IPS-18c (cell line): ENCODE measurements at regions not wholly inside any gene's neighbourhood (a gene's known extent, or its start where the extent isn't known, plus 50 kb on each side); places are given as distances from the start of the nearest gene placed in this dataset.

Experiments used
- H3K4me3 ChIP-seq: 2 replicates; pipeline ENCODE4 v1.7.0; 2013; ENCODE audit warnings: low read depth, mild to moderate bottlenecking, low read length, moderate library complexity; ENCODE audit not compliant: insufficient read depth
- H3K9me3 ChIP-seq: one replicate; pipeline ENCODE4 v1.6.1; 2013; ENCODE audit warnings: mild to moderate bottlenecking, low read length, moderate library complexity; ENCODE audit not compliant: control insufficient read depth, insufficient read depth

DNA sequence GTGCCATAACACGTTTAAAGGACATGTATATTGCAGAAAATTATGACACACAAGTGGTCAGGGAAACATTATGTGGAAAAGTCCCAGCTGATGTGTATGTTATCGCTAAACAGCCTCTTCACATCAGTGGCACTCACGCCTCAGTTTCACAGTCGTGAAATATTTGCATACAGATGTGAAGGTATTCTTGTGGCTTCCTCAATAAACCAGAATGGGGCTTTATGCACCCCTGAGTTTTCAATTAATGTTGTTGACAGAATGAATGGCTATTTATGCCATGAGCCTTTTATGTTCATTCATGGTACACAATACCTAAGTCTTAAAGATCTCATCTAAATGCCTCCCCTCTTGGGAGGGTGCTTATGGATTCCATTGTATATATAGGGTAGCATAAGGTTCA lies 202.1 kb upstream of the ADGRL2 start:
- H3K9me3 ChIP-seq = peaks cover 3% of the 10 kb centered on the region
- no peak overlapping the region for H3K4me3 ChIP-seq

DNA sequence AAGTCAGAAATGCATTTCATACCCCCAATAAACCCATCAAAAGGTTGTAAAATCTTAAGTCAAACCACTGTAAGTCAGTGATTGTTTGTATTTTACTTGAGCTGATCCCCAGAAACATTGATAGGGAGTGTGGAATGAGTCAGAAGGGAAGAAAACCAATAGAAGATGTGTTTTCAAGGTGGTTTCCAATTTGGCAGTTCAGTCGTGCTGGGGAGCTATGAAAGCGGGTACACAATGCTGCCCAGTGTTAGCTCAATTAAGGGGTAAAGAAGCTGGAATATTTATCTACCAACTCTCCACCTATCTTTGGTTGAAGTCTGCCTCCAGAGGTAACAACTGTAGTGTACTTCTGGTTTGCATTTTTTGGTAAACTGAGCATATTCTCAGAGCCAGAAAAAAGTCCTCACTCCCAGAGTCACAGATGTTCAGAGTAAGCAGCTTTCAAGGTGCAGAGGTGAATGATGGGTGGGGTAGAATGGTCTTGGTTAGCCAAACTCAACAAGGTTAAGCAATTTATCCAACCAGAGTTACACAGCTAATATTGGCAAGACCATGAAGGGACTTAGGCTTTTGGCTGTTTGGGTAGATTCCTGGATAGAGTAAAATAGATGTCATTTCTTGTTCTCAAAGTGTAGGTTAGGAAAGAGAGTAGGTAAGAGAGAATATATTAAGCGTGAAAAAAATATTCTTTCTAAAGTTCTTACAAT lies 202.9 kb upstream of the ADGRL2 start:
- Histone ChIP-seq H3K9me3 (peaks cover 3% of the 10 kb centered on the region), H3K4me3 (no peak overlapping the region)

DNA sequence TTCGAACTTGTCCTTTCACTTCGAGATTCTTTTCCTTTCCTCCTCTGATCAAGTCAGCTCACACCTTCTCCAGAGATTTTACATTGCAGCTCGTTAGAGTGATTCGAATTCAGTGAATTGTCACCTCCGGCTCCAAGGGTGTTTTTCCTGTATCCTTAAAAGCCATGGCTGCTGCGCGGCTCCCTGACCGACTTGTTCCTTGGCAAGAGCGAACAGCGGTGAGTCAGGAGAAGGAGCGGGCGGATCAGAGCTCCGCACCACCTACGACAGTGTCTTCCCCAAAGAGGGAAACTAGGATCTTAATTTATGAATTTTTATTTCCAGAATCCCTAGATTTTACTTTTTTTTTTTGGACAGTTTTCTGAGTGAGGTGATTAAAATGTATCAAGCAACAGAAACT lies 204.4 kb upstream of the ADGRL2 start:
- Histone ChIP-seq H3K9me3 (peaks cover 3% of the 10 kb centered on the region), H3K4me3 (no peak overlapping the region)

DNA sequence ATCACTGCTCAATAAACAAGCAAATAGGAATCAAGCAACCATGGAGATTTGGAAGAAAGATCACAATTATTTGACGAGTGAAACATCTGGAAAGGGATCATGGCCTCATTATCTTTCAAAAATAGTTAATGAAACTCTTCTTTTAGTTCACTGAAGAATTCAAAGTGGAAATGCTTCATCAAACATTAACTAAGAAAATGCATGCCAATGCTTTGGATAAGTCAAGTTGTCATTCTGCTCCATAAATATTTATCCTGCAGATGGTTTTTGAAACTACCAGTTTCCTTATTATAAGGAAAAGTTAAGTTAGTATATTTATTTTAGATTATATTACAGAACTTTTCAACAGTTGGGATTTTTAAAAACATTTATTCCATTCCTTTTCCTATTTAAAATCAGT lies 206.5 kb upstream of the ADGRL2 start:
- H3K9me3 ChIP-seq = peaks cover 3% of the 10 kb centered on the region
- H3K4me3 ChIP-seq = no peak overlapping the region

DNA sequence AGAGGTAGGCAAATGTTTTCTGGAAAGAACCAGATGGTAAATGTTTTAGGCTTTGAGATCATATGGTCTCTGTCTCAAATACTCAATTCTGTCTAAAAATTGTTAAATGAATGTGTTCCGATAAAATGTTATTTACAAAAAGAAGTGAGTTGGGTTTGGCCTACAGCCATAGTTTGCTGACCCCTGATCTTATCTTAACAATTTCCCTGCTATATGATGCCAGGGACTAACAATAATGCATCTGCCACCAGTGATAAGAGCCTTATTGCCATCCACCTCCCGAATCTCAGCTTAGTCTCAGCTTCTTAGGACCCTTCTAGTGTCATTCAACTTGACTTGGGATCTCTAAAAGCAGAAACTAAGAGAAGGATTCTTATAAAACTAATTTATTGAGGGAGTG lies 208.5 kb upstream of the ADGRL2 start:
- no peak overlapping the region for H3K4me3 ChIP-seq
- H3K9me3 ChIP-seq = no peaks in the 10 kb centered on the region

DNA sequence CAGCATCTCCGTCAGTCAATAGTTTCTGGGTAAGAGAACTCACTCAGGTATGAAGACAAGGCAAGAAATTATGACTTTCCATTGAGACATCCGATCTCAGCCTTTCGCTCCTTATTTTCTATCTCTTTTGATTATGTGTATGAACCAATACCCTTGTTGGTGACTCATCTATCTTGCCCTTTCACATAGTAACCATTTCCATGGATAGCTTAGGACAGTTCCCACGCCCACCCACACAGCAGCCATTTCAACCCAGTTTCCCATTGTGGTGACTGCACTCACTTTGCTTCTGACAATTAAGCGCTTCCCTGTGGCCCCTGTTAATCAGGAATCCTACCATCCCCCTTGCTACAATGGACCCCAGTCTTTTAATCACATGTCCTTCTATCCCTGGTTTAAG lies 210.6 kb upstream of the ADGRL2 start:
- no peak overlapping the region for H3K4me3 ChIP-seq
- no peaks in the 10 kb centered on the region for H3K9me3 ChIP-seq

DNA sequence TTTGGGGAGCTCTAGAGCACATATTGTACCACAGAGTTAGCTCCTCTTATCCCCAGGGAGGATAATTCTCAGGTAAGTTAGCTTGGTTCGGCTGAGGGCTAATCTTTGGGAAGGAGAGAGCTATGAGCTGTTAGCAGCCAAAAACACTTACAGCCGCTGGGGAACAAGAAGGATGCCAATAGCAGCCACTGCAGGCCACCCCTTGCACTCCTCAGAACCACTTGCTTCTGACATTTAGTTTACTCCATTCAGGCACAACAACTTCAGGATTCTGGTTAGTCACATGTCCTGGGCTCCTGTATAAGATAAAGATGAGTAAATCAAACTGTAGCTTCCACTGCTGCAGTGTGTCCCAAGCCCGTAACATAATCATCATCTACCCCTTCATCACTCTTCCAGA lies 212.6 kb upstream of the ADGRL2 start:
- H3K4me3 ChIP-seq = no peak overlapping the region

DNA sequence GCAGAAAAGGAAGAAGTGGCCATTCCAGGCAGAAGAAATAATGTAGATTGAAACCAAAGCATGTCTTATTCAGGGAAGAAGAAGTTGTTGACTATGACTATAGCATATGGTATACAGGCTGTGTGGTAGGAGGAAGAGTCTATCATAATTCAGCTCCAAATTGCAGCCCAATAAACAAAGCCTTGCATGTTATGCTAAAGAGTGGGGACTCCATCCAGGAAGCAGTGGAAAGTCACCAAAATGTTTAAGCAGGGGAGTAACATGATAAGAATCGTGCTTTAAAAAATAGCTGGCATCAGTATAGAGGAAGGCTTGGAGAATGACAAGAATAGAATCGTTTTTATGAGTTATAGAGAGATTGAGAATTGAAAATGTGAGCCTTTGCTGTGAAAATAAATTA lies 213.3 kb upstream of the ADGRL2 start:
- Histone ChIP-seq H3K4me3 (no peak overlapping the region), H3K9me3 (no peaks in the 10 kb centered on the region)

More for the DNA sequence above, 212.6 kb upstream of the ADGRL2 start:
- H3K9me3 ChIP-seq = no peaks in the 10 kb centered on the region

DNA sequence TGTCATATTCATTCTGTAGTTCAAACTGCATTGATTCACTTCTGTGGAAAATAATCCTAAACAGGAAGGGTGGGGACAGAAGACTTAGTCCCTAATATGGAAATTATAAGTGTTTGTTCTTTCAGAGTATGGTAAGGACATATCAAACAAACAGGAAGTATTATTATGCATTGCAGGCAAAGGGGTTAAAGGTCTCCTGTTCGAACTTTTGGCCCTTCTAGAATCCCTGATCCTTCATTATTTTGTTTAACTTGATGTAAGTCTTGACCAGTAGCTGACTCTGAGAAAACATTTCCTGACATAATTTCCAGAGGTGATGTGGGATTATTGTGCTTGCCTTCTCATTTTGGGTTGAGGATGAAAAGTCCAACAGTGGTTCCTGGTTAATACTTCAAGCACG lies 215.4 kb upstream of the ADGRL2 start:
- H3K4me3 ChIP-seq = no peak overlapping the region

DNA sequence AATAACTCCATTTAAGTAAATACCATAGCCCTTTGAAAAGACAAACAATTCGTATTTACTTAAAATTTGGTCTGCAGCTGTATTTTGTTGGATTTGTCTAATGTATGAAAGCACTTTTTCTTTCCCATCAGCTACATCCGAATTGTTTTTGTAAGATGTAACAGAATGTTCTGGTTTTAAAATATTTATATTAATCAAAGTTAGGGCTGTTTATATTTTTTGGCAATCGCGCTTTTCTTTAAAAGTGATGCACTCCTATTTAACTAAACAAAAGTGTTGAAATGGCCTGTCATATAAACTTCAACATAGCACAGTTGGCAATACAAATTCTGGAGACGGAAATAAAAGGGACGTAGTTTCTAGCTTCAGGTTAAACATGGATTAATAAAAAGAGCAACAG lies 216.3 kb upstream of the ADGRL2 start:
- Histone ChIP-seq H3K9me3 (no peaks in the 10 kb centered on the region), H3K4me3 (no peak overlapping the region)

More for the DNA sequence above, 215.4 kb upstream of the ADGRL2 start:
- H3K9me3 ChIP-seq = no peaks in the 10 kb centered on the region

DNA sequence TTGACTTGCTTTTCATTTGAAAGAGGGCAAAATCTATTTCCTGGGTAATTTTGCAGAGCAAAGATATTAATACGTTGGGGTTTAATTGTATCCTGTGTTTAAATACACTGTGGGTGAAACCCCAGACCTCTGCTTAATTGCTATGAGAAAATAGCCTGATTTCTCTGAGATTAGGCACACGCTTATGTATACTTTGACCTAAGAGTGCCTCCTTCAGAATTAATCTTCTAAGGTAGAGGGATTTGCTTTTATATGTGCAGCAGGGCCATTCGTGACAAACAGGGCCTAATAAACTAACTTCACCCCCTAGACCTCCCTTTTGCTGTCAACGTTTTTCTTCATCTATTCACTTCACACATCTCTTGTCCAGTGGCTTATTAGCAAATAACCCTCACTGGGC lies 216.9 kb upstream of the ADGRL2 start:
- H3K9me3 ChIP-seq = no peaks in the 10 kb centered on the region
- no peak overlapping the region for H3K4me3 ChIP-seq

DNA sequence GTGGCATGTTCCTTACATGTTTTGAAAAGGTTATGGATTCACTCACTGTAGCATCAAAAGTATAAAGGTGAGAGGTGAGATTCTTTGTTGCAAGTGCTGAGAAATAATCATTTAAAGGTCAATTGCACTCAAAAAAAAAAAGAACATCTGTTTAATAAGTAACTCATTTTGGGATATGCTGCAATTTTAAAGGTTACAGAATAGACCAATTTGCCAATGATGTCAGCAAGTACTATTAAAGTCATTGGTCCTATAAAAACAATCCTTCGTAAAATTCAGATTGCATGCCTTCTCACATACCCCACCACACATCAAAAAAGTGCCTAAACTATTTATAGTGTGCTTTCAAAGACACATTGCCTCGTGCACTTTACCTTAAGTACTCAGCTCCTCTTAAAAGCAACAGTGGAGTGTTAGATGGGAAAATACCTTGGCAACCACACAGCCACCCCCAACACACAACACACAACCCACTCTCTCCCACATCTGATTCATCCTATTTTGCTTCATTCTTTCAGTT lies 218.2 kb upstream of the ADGRL2 start:
- H3K4me3 ChIP-seq = no peak overlapping the region
- H3K9me3 ChIP-seq = no peaks in the 10 kb centered on the region

DNA sequence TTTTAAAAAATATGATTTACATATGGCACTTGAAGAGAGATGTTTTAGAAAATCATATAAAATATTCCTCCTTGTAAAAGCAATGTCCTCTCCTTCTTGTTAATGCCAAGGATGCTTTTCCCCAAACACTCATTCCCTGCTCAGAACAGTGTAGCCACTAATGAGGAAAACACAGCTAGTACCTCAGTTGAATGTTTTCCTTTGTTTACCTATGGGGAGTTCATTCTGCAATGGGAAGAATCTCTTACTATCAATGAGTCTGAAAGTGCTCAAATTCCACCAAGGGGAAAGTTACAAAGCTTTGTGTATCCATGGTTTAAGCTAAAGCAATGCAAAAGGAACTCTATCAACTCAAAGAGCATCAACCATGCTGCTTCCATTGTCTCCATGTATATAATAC lies 221.9 kb upstream of the ADGRL2 start:
- no peaks in the 10 kb centered on the region for H3K9me3 ChIP-seq

DNA sequence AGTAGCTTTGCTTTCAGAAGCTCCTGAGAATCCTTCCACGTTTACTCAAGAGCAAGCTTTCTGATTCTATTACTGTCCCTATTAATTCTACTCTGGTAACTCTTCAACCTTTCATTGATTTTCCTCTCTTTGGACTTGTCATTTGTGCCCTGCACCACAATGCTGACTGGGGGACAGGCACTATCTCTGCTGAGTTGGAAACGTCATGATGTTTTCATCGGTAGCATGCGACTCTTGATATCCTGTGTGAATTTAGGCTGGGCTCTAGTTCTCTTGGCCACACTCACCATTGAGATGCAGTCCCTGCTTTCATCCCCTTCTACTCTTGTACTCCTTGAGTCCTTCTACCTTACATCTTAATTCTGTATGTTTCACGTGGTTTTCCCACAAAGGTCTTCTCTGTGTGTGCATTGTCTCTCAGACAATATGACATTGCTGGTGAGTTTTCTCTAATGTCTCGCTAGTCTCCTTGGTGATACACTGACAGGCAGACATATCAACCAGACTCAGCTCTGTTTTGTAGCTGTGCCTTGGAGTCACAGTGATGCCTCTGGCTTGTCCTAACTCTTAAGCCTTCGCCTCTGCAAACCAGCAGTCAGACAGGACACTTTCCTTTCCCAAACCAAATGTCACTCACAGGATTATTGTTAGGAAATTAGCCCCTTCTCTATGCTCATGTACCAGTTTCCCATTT lies 223.6 kb upstream of the ADGRL2 start:
- no peaks in the 10 kb centered on the region for H3K9me3 ChIP-seq
- H3K4me3 ChIP-seq = no peak overlapping the region

More for the DNA sequence above, 221.9 kb upstream of the ADGRL2 start:
- H3K4me3 ChIP-seq = no peak overlapping the region

DNA sequence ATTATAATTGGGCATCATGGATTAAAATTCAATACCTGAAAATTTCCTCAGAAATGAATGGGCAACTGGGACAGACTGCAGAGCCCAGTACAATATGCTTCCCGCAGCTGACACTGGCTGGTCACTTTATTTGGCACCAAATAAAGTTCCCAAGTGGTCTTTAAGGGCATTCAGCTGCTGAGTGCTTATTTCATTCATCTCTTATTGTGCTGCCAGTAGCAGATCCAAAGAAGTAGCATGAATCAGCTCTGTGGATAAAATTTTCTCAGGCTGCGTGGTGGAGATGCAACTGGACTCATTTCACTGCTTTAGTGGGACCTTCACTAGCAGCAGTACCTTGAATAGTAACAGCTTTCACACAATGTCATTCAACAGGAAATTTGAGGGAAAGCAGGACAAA lies 226.3 kb upstream of the ADGRL2 start:
- no peak overlapping the region for H3K4me3 ChIP-seq
- H3K9me3 ChIP-seq = no peaks in the 10 kb centered on the region

DNA sequence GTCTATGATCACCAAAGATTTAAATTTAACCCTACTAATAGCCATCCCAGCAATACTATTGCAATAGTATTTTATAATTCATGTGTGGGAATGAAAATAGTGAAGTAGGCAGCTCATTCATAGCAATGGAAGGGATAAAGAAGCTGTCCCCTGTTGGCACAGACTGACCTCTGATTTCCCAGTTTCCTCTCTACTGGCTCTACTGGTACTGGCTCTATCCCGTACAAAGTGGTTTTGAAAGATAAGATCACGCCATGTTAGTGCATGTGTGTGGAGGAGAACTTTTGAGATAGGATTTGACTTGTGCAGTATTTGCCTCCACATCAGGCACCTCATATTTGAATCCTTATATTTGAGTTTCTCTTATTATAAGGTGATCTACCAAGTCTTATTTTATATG lies 227.3 kb upstream of the ADGRL2 start:
- H3K9me3 ChIP-seq = no peaks in the 10 kb centered on the region
- H3K4me3 ChIP-seq = no peak overlapping the region

DNA sequence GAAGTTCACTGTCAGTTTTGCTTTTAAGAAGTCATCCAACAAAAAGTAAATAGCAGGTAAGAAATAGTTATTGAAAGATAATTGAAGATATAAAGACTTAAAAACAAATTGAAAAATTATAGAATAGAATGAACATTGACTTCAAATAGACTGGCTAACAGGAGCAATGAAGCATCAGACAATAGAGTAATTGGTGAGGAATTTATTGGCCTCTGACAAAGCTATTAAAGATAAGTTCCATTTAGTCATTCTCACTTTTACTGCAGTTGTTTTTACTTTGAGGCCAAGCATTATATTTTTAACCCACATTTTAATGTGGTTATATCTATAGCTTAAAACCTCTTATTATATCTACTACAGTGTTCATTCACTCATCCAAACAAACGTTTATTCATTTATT lies 228.8 kb upstream of the ADGRL2 start:
- Histone ChIP-seq H3K9me3 (no peaks in the 10 kb centered on the region), H3K4me3 (no peak overlapping the region)

DNA sequence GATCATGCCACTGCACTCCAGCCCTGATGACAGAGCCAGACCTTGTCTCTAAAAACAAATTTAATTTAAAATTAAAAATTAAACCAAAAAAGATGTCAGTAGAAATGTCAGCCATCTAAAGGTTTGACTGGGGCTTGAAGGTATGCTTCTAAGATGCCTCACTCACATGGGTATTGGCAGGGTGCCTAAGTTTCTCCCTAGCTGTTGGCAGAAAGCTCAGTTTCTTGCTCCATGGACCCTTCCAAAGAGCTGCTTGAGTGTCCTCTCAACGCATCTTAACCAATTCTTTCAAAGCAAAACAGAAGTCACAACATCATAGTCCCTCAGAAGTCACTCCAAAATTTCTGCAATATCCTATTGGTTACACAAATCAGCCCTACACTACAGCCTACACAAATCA lies 231.0 kb upstream of the ADGRL2 start:
- no peaks in the 10 kb centered on the region for H3K9me3 ChIP-seq

More for the DNA sequence above, 231.0 kb upstream of the ADGRL2 start:
- no peak overlapping the region for H3K4me3 ChIP-seq
